HCT116 (cell line): ENCODE measurements at regions not wholly inside any gene's neighbourhood (a gene's known extent, or its start where the extent isn't known, plus 50 kb on each side); places are given as distances from the start of the nearest gene placed in this dataset.

ENCODE experiments used
- ATAC-seq: fragments of 200-7000 bp; cut with Tn5 transposase; 2 replicates; pipeline ENCODE4 v1.9.1; 2020; ENCODE audit warnings: mild to moderate bottlenecking, moderate library complexity
- BruUV-seq: library from RNA; stranded (reverse); fragments of 400-500 nt; replicated peaks from 2 replicates; lab custom pipeline; 2021; lab: Mats Ljungman, UMichigan
- CTCF ChIA-PET: fragments of 300-600 bp; sonication (Branson Sonifier 250); formaldehyde crosslinking; loops from one replicate; lab custom pipeline; 2021; ENCODE audit warnings: antibody characterized with exemption; lab: Charles Lee
- POLR2A ChIA-PET: fragments of 300-600, 350-600 bp; sonication (Branson Sonifier 250); formaldehyde crosslinking; loops from one replicate; lab custom pipeline; 2021; ENCODE audit warnings: antibody characterized with exemption; lab: Charles Lee
- RAD21 ChIA-PET, 2 experiments: fragments of 300-600 bp; sonication (Branson Sonifier 250); formaldehyde crosslinking; loops; one replicate each; lab custom pipeline; 2023; ENCODE audit warnings: low total read pairs in 2 of 2; ENCODE audit not compliant: uncharacterized antibody in 2 of 2, unreplicated experiment in 2 of 2, low non-redundant PET in 1 of 2; lab: Charles Lee
- DNase-seq: peaks from one replicate; pipeline ENCODE4 v3.0.0-alpha.2; 2010; ENCODE audit warnings: low read depth, low spot score
- H2AFZ ChIP-seq: fragments of 200-600 bp; shearing (Covaris generic), sonication (generic); 2 replicates; pipeline ENCODE4 v1.6.1; 2017; ENCODE audit warnings: low read depth, mixed run types, mixed read lengths, antibody characterized with exemption, low read length; ENCODE audit not compliant: poor library complexity, severe bottlenecking
- H3K27ac ChIP-seq: 2 replicates; pipeline ENCODE4 v1.5.1; 2012; ENCODE audit warnings: low read depth, low read length
- H3K27me3 ChIP-seq: fragments of 200-600 bp; sonication (generic); 2 replicates; pipeline ENCODE4 v1.6.1; 2016; ENCODE audit warnings: mixed run types, low read length, mixed read lengths; ENCODE audit not compliant: insufficient read depth
- H3K36me3 ChIP-seq, 2 experiments: fragments of 200-500 bp in 1 of 2; fragments of 200-600 bp in 1 of 2; sonication (Bioruptor generic) in 1 of 2; sonication (generic) in 1 of 2; 2 replicates each; pipeline versions ENCODE4 v1.5.1 to v1.6.1; 2014 to 2016; ENCODE audit warnings: low read length in 2 of 2, inconsistent platforms in 1 of 2, mixed read lengths in 1 of 2, mixed run types in 1 of 2; ENCODE audit not compliant: insufficient read depth in 2 of 2, control insufficient read depth in 1 of 2
- H3K4me1 ChIP-seq, 2 experiments: fragments of 200-600 bp in 1 of 2; sonication (generic) in 1 of 2; 2 replicates each; pipeline versions ENCODE4 v1.5.1 to v1.6.1; 2012 to 2017; ENCODE audit warnings: low read length in 2 of 2, inconsistent platforms in 1 of 2, mild to moderate bottlenecking in 1 of 2, mixed read lengths in 1 of 2, mixed run types in 1 of 2, moderate library complexity in 1 of 2; ENCODE audit not compliant: insufficient read depth in 2 of 2, control insufficient read depth in 1 of 2
- H3K4me2 ChIP-seq: fragments of 200-600 bp; sonication (generic); 2 replicates; pipeline ENCODE4 v1.6.1; 2017; ENCODE audit warnings: mixed run types, low read length, mixed read lengths
- H3K4me3 ChIP-seq, 2 experiments: fragments of 200-600 bp in 1 of 2; sonication (generic) in 1 of 2; replicated peaks in 1 of 2; 2 replicates each; pipeline ENCODE4 v1.5.1; 2011 to 2016; ENCODE audit warnings: low read length in 2 of 2, control low read depth in 1 of 2, low read depth in 1 of 2, mild to moderate bottlenecking in 1 of 2, mixed read lengths in 1 of 2, mixed run types in 1 of 2
- H3K79me2 ChIP-seq: fragments of 200-600 bp; sonication (generic); 2 replicates; pipeline ENCODE4 v1.6.1; 2017; ENCODE audit warnings: mild to moderate bottlenecking, mixed run types, low read length, moderate library complexity, mixed read lengths; ENCODE audit not compliant: insufficient read depth
- H3K9ac ChIP-seq: fragments of 200-600 bp; sonication (generic); 2 replicates; pipeline ENCODE4 v1.6.1; 2016; ENCODE audit warnings: low read length, mixed read lengths
- H3K9me2 ChIP-seq: fragments of 200-600 bp; sonication (generic), shearing (Covaris generic); 2 replicates; pipeline ENCODE4 v1.6.1; 2017; ENCODE audit warnings: mixed run types, mild to moderate bottlenecking, moderate library complexity; ENCODE audit not compliant: insufficient read depth
- H3K9me3 ChIP-seq, 2 experiments: fragments of 200-500 bp in 1 of 2; fragments of 200-600 bp in 1 of 2; sonication (Bioruptor generic) in 1 of 2; sonication (generic) in 1 of 2; 2 replicates each; pipeline ENCODE4 v1.6.1; 2014 to 2017; ENCODE audit warnings: low read length in 2 of 2, mixed read lengths in 2 of 2, inconsistent platforms in 1 of 2, low read depth in 1 of 2, mild to moderate bottlenecking in 1 of 2, mixed run types in 1 of 2, moderate library complexity in 1 of 2; ENCODE audit not compliant: control insufficient read depth in 1 of 2, insufficient read depth in 1 of 2
- H4K20me1 ChIP-seq: fragments of 200-600 bp; sonication (generic), shearing (Covaris generic); 2 replicates; pipeline ENCODE4 v1.6.1; 2017; ENCODE audit warnings: mixed run types, mild to moderate bottlenecking, moderate library complexity; ENCODE audit not compliant: insufficient read depth
- CBX3 ChIP-seq: IDR thresholded peaks from 2 replicates; pipeline ENCODE4 v1.6.1; 2012; ENCODE audit warnings: low read depth
- EGR1 ChIP-seq: IDR thresholded peaks from 2 replicates; pipeline ENCODE4 v1.6.1; 2012; ENCODE audit warnings: low read depth
- ELF1 ChIP-seq: IDR thresholded peaks from 2 replicates; pipeline ENCODE4 v1.6.1; 2012; ENCODE audit warnings: low read depth, borderline replicate concordance
- EZH2 ChIP-seq: fragments of 200-600 bp; sonication (generic); IDR thresholded peaks from 2 replicates; pipeline ENCODE4 v1.6.1; 2017; ENCODE audit warnings: antibody characterized with exemption, mixed run types
- EZH2phosphoT487 ChIP-seq: fragments of 200-600 bp; IDR thresholded peaks from 2 replicates; pipeline ENCODE4 v1.6.1; 2018; ENCODE audit warnings: antibody characterized with exemption, borderline replicate concordance
- FOSL1 ChIP-seq: IDR thresholded peaks from 2 replicates; pipeline ENCODE4 v1.6.1; 2012; ENCODE audit warnings: low read depth
- JUND ChIP-seq: IDR thresholded peaks from 2 replicates; pipeline ENCODE4 v1.6.1; 2012
- POLR2A ChIP-seq: IDR thresholded peaks from 2 replicates; pipeline ENCODE4 v1.7.0; 2011; ENCODE audit warnings: borderline replicate concordance; ENCODE audit not compliant: insufficient read depth, insufficient read length; ENCODE audit errors: extremely low read depth
- POLR2AphosphoS5 ChIP-seq: IDR thresholded peaks from 2 replicates; pipeline ENCODE4 v1.6.1; 2011; ENCODE audit warnings: mild to moderate bottlenecking, low read depth, low read length, moderate library complexity
- RAD21 ChIP-seq: IDR thresholded peaks from 2 replicates; pipeline ENCODE4 v1.6.1; 2012; ENCODE audit warnings: low read depth, mild to moderate bottlenecking
- SIN3A ChIP-seq: IDR thresholded peaks from 2 replicates; pipeline ENCODE4 v1.6.1; 2012; ENCODE audit warnings: low read depth
- SP1 ChIP-seq: IDR thresholded peaks from 2 replicates; pipeline ENCODE4 v1.6.1; 2012; ENCODE audit warnings: low read depth
- SRF ChIP-seq: IDR thresholded peaks from 2 replicates; pipeline ENCODE4 v1.6.1; 2012; ENCODE audit warnings: low read depth
- TCF7L2 ChIP-seq: IDR thresholded peaks from 2 replicates; pipeline ENCODE4 v1.7.0; 2011; ENCODE audit warnings: borderline replicate concordance, inconsistent platforms; ENCODE audit not compliant: insufficient read depth, insufficient read length; ENCODE audit errors: extremely low read depth
- YY1 ChIP-seq: IDR thresholded peaks from 2 replicates; pipeline ENCODE4 v1.6.1; 2011; ENCODE audit warnings: low read length, low read depth, moderate library complexity, mild to moderate bottlenecking; ENCODE audit not compliant: insufficient replicate concordance; ENCODE audit errors: extremely low read depth
- ZNF274 ChIP-seq: fragments of 200-500 bp; sonication (Bioruptor generic); IDR thresholded peaks from 2 replicates; pipeline ENCODE4 v1.6.1; 2014; ENCODE audit warnings: mild to moderate bottlenecking, low read depth, low read length, inconsistent platforms
- intact Hi-C: fragments of 100-400 bp; cut with micrococcal nuclease; formaldehyde crosslinking; loops from 2 replicates; pipeline ENCODE4 v1.10.0; 2022
- TF ChIP-seq, protein P1 (sequence below), 3 experiments: fragments of 200-600 bp in 1 of 3; sonication (generic) in 1 of 3; IDR thresholded peaks in 2 of 3; conservative IDR thresholded peaks in 1 of 3; 2 replicates each; pipeline ENCODE4 v1.5.1; 2012 to 2017; ENCODE audit warnings: low read depth in 2 of 3, low read length in 2 of 3, antibody characterized with exemption in 1 of 3, borderline replicate concordance in 1 of 3, control low read depth in 1 of 3, mild to moderate bottlenecking in 1 of 3, mixed read lengths in 1 of 3, mixed run types in 1 of 3, moderate library complexity in 1 of 3; ENCODE audit not compliant: insufficient read depth in 1 of 3
- TF ChIP-seq, protein P2 (sequence below): IDR thresholded peaks from 2 replicates; pipeline ENCODE4 v1.6.1; 2011; ENCODE audit warnings: mild to moderate bottlenecking, low read length, moderate library complexity; ENCODE audit not compliant: insufficient replicate concordance; ENCODE audit errors: extremely low read depth
- TF ChIP-seq, protein P3 (sequence below): IDR thresholded peaks from 2 replicates; pipeline ENCODE4 v1.6.1; 2012

DNA sequence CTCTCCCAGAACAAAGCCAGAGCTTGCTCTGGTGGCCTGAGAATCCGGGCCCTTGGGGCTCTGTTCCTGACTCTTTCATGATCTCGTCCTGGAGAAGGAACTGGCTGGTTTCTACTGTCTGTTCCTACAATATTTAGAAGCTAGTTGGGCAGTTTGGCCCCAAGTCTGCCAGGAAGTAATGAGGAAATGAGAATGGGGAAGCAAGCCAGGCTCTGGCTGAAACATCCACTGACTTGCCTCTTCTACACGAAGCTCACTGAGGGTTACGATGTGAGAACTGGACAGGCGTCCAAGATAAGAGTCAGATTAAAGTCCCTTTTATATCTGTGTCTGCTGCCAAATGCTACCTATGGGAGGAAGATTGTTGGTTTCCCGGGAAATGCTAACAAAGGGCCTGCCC lies 110.0 kb upstream of the KIRREL3 start:
- RAD21 ChIA-PET: no interaction called here
- H3K4me1 ChIP-seq: no peaks in the 10 kb centered on the region
- H3K4me2 ChIP-seq: no peak overlapping the region
- POLR2A ChIA-PET: no interaction called here
- no peak overlapping the region for H2AFZ ChIP-seq
- CTCF ChIA-PET: no interaction called here
- no peaks in the 10 kb centered on the region for H3K36me3 ChIP-seq
- no peaks in the 10 kb centered on the region for H3K79me2 ChIP-seq
- no peaks in the 10 kb centered on the region for H4K20me1 ChIP-seq
- BruUV-seq: no TSS peak
- no peaks in the 10 kb centered on the region for H3K27me3 ChIP-seq
- no peak overlapping the region for H3K9ac ChIP-seq
- no peaks in the 10 kb centered on the region; a peak in 1 of 4 replicates for H3K9me3 ChIP-seq
- H3K27ac ChIP-seq: no peak overlapping the region
- no peak for ATAC-seq
- H3K4me3 ChIP-seq: no peak overlapping the region
- no peaks in the 10 kb centered on the region for H3K9me2 ChIP-seq
- no peak for DNase-seq
- intact Hi-C loops: no loop called here
- TF ChIP-seq POLR2AphosphoS5 (no peak), TCF7L2 (no peak), POLR2A (no peak), EZH2 (no peak), SIN3A (no peak), SRF (no peak), ZNF274 (no peak), SP1 (no peak), JUND (no peak), YY1 (no peak), CBX3 (no peak), RAD21 (no peak), EGR1 (no peak), EZH2phosphoT487 (no peak), FOSL1 (no peak), ELF1 (no peak)
- TF ChIP-seq, protein P1, sequence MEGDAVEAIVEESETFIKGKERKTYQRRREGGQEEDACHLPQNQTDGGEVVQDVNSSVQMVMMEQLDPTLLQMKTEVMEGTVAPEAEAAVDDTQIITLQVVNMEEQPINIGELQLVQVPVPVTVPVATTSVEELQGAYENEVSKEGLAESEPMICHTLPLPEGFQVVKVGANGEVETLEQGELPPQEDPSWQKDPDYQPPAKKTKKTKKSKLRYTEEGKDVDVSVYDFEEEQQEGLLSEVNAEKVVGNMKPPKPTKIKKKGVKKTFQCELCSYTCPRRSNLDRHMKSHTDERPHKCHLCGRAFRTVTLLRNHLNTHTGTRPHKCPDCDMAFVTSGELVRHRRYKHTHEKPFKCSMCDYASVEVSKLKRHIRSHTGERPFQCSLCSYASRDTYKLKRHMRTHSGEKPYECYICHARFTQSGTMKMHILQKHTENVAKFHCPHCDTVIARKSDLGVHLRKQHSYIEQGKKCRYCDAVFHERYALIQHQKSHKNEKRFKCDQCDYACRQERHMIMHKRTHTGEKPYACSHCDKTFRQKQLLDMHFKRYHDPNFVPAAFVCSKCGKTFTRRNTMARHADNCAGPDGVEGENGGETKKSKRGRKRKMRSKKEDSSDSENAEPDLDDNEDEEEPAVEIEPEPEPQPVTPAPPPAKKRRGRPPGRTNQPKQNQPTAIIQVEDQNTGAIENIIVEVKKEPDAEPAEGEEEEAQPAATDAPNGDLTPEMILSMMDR (IDR thresholded peaks at IDR 0.05 in 2 of 3, conservative IDR thresholded peaks at IDR 0.05 in 1 of 3; ENCODE audit: borderline replicate concordance in 1 of 3, insufficient read depth in 1 of 3, low read depth in 2 of 3, low read length in 2 of 3): no peak
- TF ChIP-seq, protein P2, sequence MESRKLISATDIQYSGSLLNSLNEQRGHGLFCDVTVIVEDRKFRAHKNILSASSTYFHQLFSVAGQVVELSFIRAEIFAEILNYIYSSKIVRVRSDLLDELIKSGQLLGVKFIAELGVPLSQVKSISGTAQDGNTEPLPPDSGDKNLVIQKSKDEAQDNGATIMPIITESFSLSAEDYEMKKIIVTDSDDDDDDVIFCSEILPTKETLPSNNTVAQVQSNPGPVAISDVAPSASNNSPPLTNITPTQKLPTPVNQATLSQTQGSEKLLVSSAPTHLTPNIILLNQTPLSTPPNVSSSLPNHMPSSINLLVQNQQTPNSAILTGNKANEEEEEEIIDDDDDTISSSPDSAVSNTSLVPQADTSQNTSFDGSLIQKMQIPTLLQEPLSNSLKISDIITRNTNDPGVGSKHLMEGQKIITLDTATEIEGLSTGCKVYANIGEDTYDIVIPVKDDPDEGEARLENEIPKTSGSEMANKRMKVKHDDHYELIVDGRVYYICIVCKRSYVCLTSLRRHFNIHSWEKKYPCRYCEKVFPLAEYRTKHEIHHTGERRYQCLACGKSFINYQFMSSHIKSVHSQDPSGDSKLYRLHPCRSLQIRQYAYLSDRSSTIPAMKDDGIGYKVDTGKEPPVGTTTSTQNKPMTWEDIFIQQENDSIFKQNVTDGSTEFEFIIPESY: no peak
- TF ChIP-seq, protein P3, sequence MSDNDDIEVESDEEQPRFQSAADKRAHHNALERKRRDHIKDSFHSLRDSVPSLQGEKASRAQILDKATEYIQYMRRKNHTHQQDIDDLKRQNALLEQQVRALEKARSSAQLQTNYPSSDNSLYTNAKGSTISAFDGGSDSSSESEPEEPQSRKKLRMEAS: no peak
